ENCODE measurements at regions not wholly inside any gene's neighbourhood (a gene's known extent, or its start where the extent isn't known, plus 50 kb on each side); places are given as distances from the start of the nearest gene placed in this dataset.
A peak's percentile ranks its signal among the peaks of the same experiment; 100 is the strongest.

DNA sequence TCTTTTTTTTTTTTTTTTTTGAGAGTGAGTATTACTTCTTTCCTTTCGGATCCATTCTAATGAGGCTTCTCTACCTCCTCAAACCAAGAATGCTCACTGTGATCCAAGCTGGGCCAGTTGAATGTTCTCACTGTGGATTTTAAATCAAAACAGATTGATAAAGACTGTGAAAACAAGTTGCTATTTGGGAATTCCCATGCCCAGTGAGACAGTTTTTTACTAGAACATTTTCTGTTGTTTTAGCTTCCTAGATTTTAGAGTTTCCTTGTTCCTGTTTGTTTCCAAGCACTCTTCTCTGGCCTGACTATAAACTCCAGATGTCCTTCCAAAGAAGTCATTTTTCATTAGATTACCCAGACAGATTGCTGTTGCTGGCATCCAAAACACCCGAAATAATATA is 60.1 kb upstream of the GALNT15 start:
- H3K27ac ChIP-seq: peak overlapping the region; percentile 54 to 60
- H3K4me1 ChIP-seq: peaks cover 0 to 34% (median 2%) of the 10 kb centered on the region in 4 donors
- H3K36me3 ChIP-seq: no peaks in the 10 kb centered on the region
- intact Hi-C loops (cut with DNase I; ENCODE audit: low total_unique reads): no loop called here
- peak in 1 of 2 donors; percentile 30 for DNase-seq
- no peak overlapping the region for H3K4me3 ChIP-seq
- TF ChIP-seq, protein P1, sequence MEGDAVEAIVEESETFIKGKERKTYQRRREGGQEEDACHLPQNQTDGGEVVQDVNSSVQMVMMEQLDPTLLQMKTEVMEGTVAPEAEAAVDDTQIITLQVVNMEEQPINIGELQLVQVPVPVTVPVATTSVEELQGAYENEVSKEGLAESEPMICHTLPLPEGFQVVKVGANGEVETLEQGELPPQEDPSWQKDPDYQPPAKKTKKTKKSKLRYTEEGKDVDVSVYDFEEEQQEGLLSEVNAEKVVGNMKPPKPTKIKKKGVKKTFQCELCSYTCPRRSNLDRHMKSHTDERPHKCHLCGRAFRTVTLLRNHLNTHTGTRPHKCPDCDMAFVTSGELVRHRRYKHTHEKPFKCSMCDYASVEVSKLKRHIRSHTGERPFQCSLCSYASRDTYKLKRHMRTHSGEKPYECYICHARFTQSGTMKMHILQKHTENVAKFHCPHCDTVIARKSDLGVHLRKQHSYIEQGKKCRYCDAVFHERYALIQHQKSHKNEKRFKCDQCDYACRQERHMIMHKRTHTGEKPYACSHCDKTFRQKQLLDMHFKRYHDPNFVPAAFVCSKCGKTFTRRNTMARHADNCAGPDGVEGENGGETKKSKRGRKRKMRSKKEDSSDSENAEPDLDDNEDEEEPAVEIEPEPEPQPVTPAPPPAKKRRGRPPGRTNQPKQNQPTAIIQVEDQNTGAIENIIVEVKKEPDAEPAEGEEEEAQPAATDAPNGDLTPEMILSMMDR (IDR thresholded peaks at IDR 0.05): no peak
- H3K27me3 ChIP-seq: no peaks in the 10 kb centered on the region
- H3K9me3 ChIP-seq: no peaks in the 10 kb centered on the region

DNA sequence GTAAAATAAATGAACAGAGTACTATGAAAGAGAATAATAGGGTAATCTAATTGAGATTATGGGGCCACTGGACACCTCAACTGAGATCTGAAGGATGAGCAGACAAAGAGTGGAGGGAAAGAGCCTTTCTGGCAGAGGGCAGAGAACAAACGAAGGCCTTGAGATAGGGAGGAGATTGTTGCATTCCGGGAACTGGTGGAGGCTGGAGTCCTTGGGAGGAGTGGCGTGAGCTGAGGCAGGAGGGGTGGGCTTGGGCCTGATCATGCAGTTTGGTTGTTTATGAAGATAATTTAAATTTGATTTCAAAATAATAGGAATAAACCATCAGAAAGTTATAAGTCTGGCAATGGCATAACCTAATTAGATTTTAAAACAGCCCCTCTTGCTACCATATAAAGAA is 59.5 kb upstream of the GALNT15 start:
- DNase-seq: no peak
- Histone ChIP-seq H3K9me3 (no peaks in the 10 kb centered on the region), H3K36me3 (no peaks in the 10 kb centered on the region), H3K4me3 (no peak overlapping the region), H3K27ac (peak overlapping the region; percentile 54 to 60), H3K27me3 (no peaks in the 10 kb centered on the region), H3K4me1 (peaks cover 0 to 34% (median 2%) of the 10 kb centered on the region in 4 donors)
- TF ChIP-seq, protein P1 (IDR thresholded peaks at IDR 0.05): no peak
- intact Hi-C loops (cut with DNase I; ENCODE audit: low total_unique reads): no loop called here

DNA sequence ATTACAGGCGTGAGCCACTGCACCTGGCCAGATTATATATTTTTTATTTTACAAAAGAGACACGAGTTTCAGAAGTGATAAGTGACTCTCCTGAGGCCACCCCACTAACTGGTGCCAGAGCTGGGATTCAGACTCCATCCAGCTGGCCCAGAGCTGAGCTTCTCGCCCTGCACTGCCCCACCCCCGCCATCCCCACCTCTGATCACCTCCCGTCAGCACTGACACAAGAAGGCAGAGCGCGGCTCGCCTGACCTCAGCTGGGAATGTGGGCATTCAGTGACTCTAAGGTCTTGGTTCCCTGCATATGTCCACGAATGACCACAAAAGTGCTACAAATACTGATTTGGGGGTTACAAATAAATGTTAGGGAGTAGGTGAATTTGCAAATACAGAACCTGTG is 56.1 kb upstream of the GALNT15 start:
- DNase-seq: no peak
- no peaks in the 10 kb centered on the region for H3K36me3 ChIP-seq
- H3K4me1 ChIP-seq: peaks cover 0 to 30% (median 1%) of the 10 kb centered on the region in 4 donors
- intact Hi-C loops (cut with DNase I; ENCODE audit: low total_unique reads): no loop called here
- no peak overlapping the region for H3K27ac ChIP-seq
- TF ChIP-seq, protein P1 (IDR thresholded peaks at IDR 0.05): no peak
- no peaks in the 10 kb centered on the region for H3K27me3 ChIP-seq
- no peak overlapping the region for H3K4me3 ChIP-seq
- H3K9me3 ChIP-seq: no peaks in the 10 kb centered on the region

DNA sequence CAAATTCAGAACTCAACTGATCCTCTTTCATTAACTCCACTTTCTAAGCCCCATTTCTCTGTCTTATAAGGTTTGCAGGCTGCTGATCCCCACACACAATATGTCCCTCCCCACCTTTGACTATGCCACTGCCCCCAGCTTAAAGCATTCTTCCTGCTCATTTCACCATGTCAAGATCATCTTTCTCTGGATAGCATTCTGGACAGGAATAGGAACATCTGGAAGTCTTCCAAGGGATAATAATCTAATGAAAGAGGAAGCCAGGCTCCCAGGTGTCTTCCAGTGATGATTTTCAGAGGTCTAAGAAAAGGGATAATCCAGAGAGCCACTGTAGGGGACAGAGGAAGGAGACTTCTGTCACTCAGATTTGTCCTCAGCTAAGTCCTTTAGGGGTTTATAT is 54.6 kb upstream of the GALNT15 start:
- Histone ChIP-seq H3K36me3 (no peaks in the 10 kb centered on the region), H3K27ac (peak overlapping the region in 1 of 2 donors; percentile 10), H3K4me1 (peaks cover 0 to 17% (median 0%) of the 10 kb centered on the region in 4 donors), H3K27me3 (no peaks in the 10 kb centered on the region), H3K9me3 (no peaks in the 10 kb centered on the region), H3K4me3 (no peak overlapping the region)
- DNase-seq: no peak
- TF ChIP-seq, protein P1 (IDR thresholded peaks at IDR 0.05): no peak
- intact Hi-C loops (cut with DNase I; ENCODE audit: low total_unique reads): no loop called here

DNA sequence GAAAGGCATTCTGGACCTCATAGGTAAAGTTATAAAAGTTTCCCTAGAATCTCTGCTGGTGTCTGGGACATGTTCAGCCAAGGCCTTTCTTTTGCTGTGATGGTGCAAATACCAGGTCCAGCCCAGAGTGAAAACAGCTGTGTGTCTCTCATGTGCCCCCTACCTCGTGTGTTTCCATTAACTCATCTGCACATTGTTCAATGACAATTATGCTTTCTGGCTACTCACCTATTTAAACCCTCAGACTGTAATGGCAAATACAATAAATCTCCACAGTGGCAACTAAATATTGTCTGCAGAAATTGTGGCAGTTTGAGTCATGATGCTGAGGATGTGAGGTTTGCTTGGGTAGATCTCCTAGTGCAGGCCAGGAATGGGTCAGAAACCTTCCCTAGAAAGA is 53.1 kb upstream of the GALNT15 start:
- Histone ChIP-seq H3K9me3 (no peaks in the 10 kb centered on the region), H3K36me3 (no peaks in the 10 kb centered on the region), H3K4me3 (no peak overlapping the region), H3K27me3 (no peaks in the 10 kb centered on the region), H3K4me1 (peaks cover 0 to 3% (median 0%) of the 10 kb centered on the region in 4 donors), H3K27ac (peak overlapping the region in 1 of 2 donors; percentile 12)
- DNase-seq: no peak
- TF ChIP-seq, protein P1 (IDR thresholded peaks at IDR 0.05): no peak
- intact Hi-C loops (cut with DNase I; ENCODE audit: low total_unique reads): no loop called here

DNA sequence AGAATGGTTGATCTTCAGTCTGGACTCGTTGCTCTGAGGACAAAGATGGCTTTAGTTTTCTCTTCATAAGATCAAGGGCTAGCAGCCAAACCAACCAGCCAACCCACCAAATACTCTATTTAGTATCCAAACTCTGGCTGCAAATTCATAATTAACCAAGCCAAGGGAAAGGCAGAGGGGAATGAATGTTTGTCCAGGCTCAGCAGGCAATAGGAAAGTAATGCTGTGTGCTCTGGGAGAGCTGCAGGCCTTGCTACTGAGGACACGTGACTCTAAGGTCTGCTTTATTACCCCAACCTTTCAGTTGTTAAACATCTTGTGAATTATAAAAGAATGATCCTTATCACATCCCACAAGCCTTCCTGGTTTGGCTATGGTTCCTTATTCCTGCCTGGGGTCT is 52.3 kb upstream of the GALNT15 start:
- peaks cover 0 to 3% (median 0%) of the 10 kb centered on the region in 4 donors for H3K4me1 ChIP-seq
- H3K27ac ChIP-seq: peak overlapping the region in 1 of 2 donors; percentile 12
- no peaks in the 10 kb centered on the region for H3K27me3 ChIP-seq
- no peak for DNase-seq
- intact Hi-C loops (cut with DNase I; ENCODE audit: low total_unique reads): no loop called here
- H3K4me3 ChIP-seq: no peak overlapping the region
- no peaks in the 10 kb centered on the region for H3K36me3 ChIP-seq
- TF ChIP-seq, protein P1 (IDR thresholded peaks at IDR 0.05): no peak
- no peaks in the 10 kb centered on the region for H3K9me3 ChIP-seq
